HCT116 (cell line): ENCODE measurements at regions not wholly inside any gene's neighbourhood (a gene's known extent, or its start where the extent isn't known, plus 50 kb on each side); places are given as distances from the start of the nearest gene placed in this dataset.

Source experiments
- ATAC-seq: fragments of 200-7000 bp; cut with Tn5 transposase; 2 replicates; pipeline ENCODE4 v1.9.1; 2020; ENCODE audit warnings: mild to moderate bottlenecking, moderate library complexity
- BruUV-seq: library from RNA; stranded (reverse); fragments of 400-500 nt; replicated peaks from 2 replicates; lab custom pipeline; 2021; lab: Mats Ljungman, UMichigan
- CTCF ChIA-PET: fragments of 300-600 bp; sonication (Branson Sonifier 250); formaldehyde crosslinking; loops from one replicate; lab custom pipeline; 2021; ENCODE audit warnings: antibody characterized with exemption; lab: Charles Lee
- POLR2A ChIA-PET: fragments of 300-600, 350-600 bp; sonication (Branson Sonifier 250); formaldehyde crosslinking; loops from one replicate; lab custom pipeline; 2021; ENCODE audit warnings: antibody characterized with exemption; lab: Charles Lee
- RAD21 ChIA-PET, 2 experiments: fragments of 300-600 bp; sonication (Branson Sonifier 250); formaldehyde crosslinking; loops; one replicate each; lab custom pipeline; 2023; ENCODE audit warnings: low total read pairs in 2 of 2; ENCODE audit not compliant: uncharacterized antibody in 2 of 2, unreplicated experiment in 2 of 2, low non-redundant PET in 1 of 2; lab: Charles Lee
- DNase-seq: peaks from one replicate; pipeline ENCODE4 v3.0.0-alpha.2; 2010; ENCODE audit warnings: low read depth, low spot score
- H2AFZ ChIP-seq: fragments of 200-600 bp; shearing (Covaris generic), sonication (generic); 2 replicates; pipeline ENCODE4 v1.6.1; 2017; ENCODE audit warnings: low read depth, mixed run types, mixed read lengths, antibody characterized with exemption, low read length; ENCODE audit not compliant: poor library complexity, severe bottlenecking
- H3K27ac ChIP-seq: 2 replicates; pipeline ENCODE4 v1.5.1; 2012; ENCODE audit warnings: low read depth, low read length
- H3K27me3 ChIP-seq: fragments of 200-600 bp; sonication (generic); 2 replicates; pipeline ENCODE4 v1.6.1; 2016; ENCODE audit warnings: mixed run types, low read length, mixed read lengths; ENCODE audit not compliant: insufficient read depth
- H3K36me3 ChIP-seq, 2 experiments: fragments of 200-500 bp in 1 of 2; fragments of 200-600 bp in 1 of 2; sonication (Bioruptor generic) in 1 of 2; sonication (generic) in 1 of 2; 2 replicates each; pipeline versions ENCODE4 v1.5.1 to v1.6.1; 2014 to 2016; ENCODE audit warnings: low read length in 2 of 2, inconsistent platforms in 1 of 2, mixed read lengths in 1 of 2, mixed run types in 1 of 2; ENCODE audit not compliant: insufficient read depth in 2 of 2, control insufficient read depth in 1 of 2
- H3K4me1 ChIP-seq, 2 experiments: fragments of 200-600 bp in 1 of 2; sonication (generic) in 1 of 2; 2 replicates each; pipeline versions ENCODE4 v1.5.1 to v1.6.1; 2012 to 2017; ENCODE audit warnings: low read length in 2 of 2, inconsistent platforms in 1 of 2, mild to moderate bottlenecking in 1 of 2, mixed read lengths in 1 of 2, mixed run types in 1 of 2, moderate library complexity in 1 of 2; ENCODE audit not compliant: insufficient read depth in 2 of 2, control insufficient read depth in 1 of 2
- H3K4me2 ChIP-seq: fragments of 200-600 bp; sonication (generic); 2 replicates; pipeline ENCODE4 v1.6.1; 2017; ENCODE audit warnings: mixed run types, low read length, mixed read lengths
- H3K4me3 ChIP-seq, 2 experiments: fragments of 200-600 bp in 1 of 2; sonication (generic) in 1 of 2; replicated peaks in 1 of 2; 2 replicates each; pipeline ENCODE4 v1.5.1; 2011 to 2016; ENCODE audit warnings: low read length in 2 of 2, control low read depth in 1 of 2, low read depth in 1 of 2, mild to moderate bottlenecking in 1 of 2, mixed read lengths in 1 of 2, mixed run types in 1 of 2
- H3K79me2 ChIP-seq: fragments of 200-600 bp; sonication (generic); 2 replicates; pipeline ENCODE4 v1.6.1; 2017; ENCODE audit warnings: mild to moderate bottlenecking, mixed run types, low read length, moderate library complexity, mixed read lengths; ENCODE audit not compliant: insufficient read depth
- H3K9ac ChIP-seq: fragments of 200-600 bp; sonication (generic); 2 replicates; pipeline ENCODE4 v1.6.1; 2016; ENCODE audit warnings: low read length, mixed read lengths
- H3K9me2 ChIP-seq: fragments of 200-600 bp; sonication (generic), shearing (Covaris generic); 2 replicates; pipeline ENCODE4 v1.6.1; 2017; ENCODE audit warnings: mixed run types, mild to moderate bottlenecking, moderate library complexity; ENCODE audit not compliant: insufficient read depth
- H3K9me3 ChIP-seq, 2 experiments: fragments of 200-500 bp in 1 of 2; fragments of 200-600 bp in 1 of 2; sonication (Bioruptor generic) in 1 of 2; sonication (generic) in 1 of 2; 2 replicates each; pipeline ENCODE4 v1.6.1; 2014 to 2017; ENCODE audit warnings: low read length in 2 of 2, mixed read lengths in 2 of 2, inconsistent platforms in 1 of 2, low read depth in 1 of 2, mild to moderate bottlenecking in 1 of 2, mixed run types in 1 of 2, moderate library complexity in 1 of 2; ENCODE audit not compliant: control insufficient read depth in 1 of 2, insufficient read depth in 1 of 2
- H4K20me1 ChIP-seq: fragments of 200-600 bp; sonication (generic), shearing (Covaris generic); 2 replicates; pipeline ENCODE4 v1.6.1; 2017; ENCODE audit warnings: mixed run types, mild to moderate bottlenecking, moderate library complexity; ENCODE audit not compliant: insufficient read depth
- SIN3A ChIP-seq: IDR thresholded peaks from 2 replicates; pipeline ENCODE4 v1.6.1; 2012; ENCODE audit warnings: low read depth
- intact Hi-C: fragments of 100-400 bp; cut with micrococcal nuclease; formaldehyde crosslinking; loops from 2 replicates; pipeline ENCODE4 v1.10.0; 2022
- TF ChIP-seq, protein P1 (sequence below): IDR thresholded peaks from 2 replicates; pipeline ENCODE4 v1.6.1; 2012; ENCODE audit warnings: low read depth

DNA sequence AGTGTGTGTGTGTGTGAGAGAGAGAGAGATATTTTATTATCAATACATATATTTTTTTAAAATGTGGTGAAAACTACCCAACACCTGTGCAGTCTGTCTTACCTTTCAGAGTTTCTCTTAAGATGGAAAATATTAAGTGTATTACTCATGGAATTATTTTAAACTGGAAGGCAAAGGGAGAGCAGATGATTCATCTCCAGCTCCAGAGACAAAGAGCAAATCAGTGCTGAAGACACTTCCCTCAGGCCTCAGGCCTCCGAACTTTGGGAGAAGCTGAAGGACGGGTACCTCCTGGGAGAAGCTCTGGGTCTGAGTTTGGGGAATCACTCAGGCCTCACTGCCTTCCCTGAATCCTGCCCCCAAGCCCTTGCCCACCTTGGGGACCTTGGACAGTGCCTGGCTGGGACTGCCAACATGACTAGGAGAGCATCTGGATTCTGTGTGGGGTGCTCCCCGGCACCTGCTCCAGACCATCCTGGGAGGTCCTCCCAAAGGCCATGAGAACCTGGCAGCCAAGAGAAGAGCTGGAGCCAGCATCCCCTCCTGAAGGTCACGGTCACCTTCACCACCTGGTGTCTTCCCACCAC is 170.4 kb upstream of the UBL3 start:
- H3K79me2 ChIP-seq, result no peaks in the 10 kb centered on the region
- ChIA-PET CTCF (no interaction called here), POLR2A (no interaction called here), RAD21 (interaction anchor here in 1 of 2 experiments (1.2 kb wide), 1 partner anchor 170 kb away, joined by 4 read pairs; the partner anchor contains the start of gene UBL3)
- no peaks in the 10 kb centered on the region for H3K4me1 ChIP-seq
- no peak overlapping the region for H3K27ac ChIP-seq
- BruUV-seq, result no TSS peak
- TF ChIP-seq, protein P1, sequence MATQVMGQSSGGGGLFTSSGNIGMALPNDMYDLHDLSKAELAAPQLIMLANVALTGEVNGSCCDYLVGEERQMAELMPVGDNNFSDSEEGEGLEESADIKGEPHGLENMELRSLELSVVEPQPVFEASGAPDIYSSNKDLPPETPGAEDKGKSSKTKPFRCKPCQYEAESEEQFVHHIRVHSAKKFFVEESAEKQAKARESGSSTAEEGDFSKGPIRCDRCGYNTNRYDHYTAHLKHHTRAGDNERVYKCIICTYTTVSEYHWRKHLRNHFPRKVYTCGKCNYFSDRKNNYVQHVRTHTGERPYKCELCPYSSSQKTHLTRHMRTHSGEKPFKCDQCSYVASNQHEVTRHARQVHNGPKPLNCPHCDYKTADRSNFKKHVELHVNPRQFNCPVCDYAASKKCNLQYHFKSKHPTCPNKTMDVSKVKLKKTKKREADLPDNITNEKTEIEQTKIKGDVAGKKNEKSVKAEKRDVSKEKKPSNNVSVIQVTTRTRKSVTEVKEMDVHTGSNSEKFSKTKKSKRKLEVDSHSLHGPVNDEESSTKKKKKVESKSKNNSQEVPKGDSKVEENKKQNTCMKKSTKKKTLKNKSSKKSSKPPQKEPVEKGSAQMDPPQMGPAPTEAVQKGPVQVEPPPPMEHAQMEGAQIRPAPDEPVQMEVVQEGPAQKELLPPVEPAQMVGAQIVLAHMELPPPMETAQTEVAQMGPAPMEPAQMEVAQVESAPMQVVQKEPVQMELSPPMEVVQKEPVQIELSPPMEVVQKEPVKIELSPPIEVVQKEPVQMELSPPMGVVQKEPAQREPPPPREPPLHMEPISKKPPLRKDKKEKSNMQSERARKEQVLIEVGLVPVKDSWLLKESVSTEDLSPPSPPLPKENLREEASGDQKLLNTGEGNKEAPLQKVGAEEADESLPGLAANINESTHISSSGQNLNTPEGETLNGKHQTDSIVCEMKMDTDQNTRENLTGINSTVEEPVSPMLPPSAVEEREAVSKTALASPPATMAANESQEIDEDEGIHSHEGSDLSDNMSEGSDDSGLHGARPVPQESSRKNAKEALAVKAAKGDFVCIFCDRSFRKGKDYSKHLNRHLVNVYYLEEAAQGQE, result peak; percentile 33
- TF ChIP-seq SIN3A, result no peak
- no peak overlapping the region for H3K4me2 ChIP-seq
- H3K4me3 ChIP-seq, result no peak overlapping the region
- no peak overlapping the region for H3K9ac ChIP-seq
- H2AFZ ChIP-seq, result no peak overlapping the region
- no peaks in the 10 kb centered on the region for H3K9me3 ChIP-seq
- ATAC-seq (no peak), DNase-seq (no peak)
- H3K27me3 ChIP-seq, result no peaks in the 10 kb centered on the region
- H4K20me1 ChIP-seq, result no peaks in the 10 kb centered on the region
- no peaks in the 10 kb centered on the region for H3K36me3 ChIP-seq
- intact Hi-C loops, result no loop called here
- no peaks in the 10 kb centered on the region for H3K9me2 ChIP-seq
